ENCODE measurements at regions not wholly inside any gene's neighbourhood (a gene's known extent, or its start where the extent isn't known, plus 50 kb on each side); places are given as distances from the start of the nearest gene placed in this dataset.

DNA sequence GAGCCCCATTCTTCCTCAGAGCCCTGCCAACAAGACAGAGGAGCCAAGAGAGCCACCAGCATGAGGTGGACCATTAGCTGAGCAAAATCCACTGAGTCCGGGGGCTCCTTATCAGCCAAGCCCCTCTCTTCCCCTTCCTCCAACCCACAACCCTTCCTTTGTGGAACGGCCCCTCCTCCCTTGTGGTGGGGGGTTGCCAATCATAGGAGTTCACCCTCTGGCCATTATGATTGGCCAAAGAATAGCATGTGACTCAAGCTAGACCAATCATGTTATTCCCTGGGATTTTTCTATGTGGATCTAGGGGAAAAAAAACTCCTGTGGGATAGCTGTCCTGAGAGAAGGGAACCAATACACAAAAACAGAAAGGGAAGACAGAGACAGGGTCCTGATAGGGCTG lies 120.5 kb downstream of the C16orf95 start:
- TF ChIP-seq POLR2A (IDR thresholded peaks at IDR 0.05; ENCODE audit: low read depth, low read length) (no peak), POLR2AphosphoS5 (IDR thresholded peaks at IDR 0.05; ENCODE audit: low read depth, low read length) (no peak)

All from GM12892 (cell line).